IPS DF 19.7 (cell line): ENCODE measurements at regions not wholly inside any gene's neighbourhood (a gene's known extent, or its start where the extent isn't known, plus 50 kb on each side); places are given as distances from the start of the nearest gene placed in this dataset.
"Not testable (repeated sequence)": the region's sequence is repeated elsewhere in the genome, so short reads cannot be mapped to it uniquely, and the experiment has no call there.

Experiments
- DNase-seq: peaks from one replicate; pipeline ENCODE4 v3.0.0-alpha.2; 2013; ENCODE audit warnings: low read depth, low spot score

DNA sequence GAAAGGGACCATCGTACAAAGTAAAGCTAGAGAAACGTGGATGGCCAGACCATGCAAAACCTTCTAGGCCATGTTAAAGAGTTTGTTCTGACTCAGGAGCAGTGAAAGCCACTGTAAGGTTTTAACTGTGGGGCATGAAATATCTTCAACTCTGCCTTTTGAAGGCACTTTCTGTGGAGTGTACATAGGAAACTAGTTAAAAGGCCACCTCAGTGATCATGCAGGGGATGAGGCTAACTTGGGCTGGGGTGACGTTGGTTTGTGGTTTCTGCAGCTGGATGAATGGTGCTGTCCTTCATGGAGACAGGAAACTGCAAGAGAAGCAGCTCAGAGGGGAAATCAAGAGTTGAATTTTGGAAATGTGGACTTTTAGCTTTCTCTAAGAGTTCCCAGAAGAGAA lies 190.7 kb downstream of the CDCA7 start:
- no peak for DNase-seq

- no peak for DNase-seq
Measured at GRCh38 chr2:173547499-173547898, 192.8 kb downstream of the CDCA7 start.

- no peak for DNase-seq
Measured at GRCh38 chr2:173550143-173550542, 195.5 kb downstream of the CDCA7 start.

GRCh38 chr2:173552531-173552930 lies 197.9 kb downstream of the CDCA7 start:
- DNase-seq = no peak

- DNase-seq = no peak
Measured at GRCh38 chr2:173553593-173553992, 198.9 kb downstream of the CDCA7 start.

DNA sequence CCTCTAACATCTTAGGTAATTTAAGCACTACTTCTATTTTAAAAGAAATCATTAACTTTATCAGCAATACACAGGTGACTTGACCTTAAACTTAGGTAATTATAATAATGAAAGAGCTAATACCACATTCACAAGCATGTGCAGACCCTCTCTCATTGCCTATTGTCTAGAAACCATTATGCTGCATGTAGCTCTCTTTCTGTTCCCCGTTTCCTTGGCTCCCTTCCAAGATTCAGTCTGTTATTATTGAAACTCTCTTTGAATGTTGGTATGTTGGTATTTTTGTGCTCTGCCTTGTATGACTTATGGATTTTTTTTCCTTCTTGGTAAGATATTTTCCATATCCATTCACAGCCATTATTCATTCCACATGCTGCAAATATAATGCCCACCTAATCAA lies 201.2 kb downstream of the CDCA7 start:
- no peak for DNase-seq

GRCh38 chr2:173556816-173557215 lies 202.1 kb downstream of the CDCA7 start:
- no peak for DNase-seq

DNA sequence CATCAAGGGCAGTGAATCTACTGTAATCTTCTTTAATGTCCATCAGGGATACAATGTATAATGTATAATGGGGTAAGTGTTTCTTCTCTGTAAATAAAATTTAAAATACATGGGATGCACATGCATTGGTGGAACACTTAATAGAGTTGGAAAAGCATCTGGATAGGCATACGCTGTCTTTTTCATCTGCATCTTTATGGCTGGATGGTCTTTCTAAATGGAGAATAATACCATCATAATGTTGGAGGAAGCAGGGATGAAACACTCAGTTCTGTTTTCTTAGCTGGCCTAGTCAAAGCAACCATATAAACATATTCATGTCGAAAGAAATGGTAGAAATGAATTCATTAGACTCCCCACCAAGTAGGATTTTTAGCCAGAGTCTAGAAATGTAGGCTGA lies 202.8 kb downstream of the CDCA7 start:
- no peak for DNase-seq

DNA sequence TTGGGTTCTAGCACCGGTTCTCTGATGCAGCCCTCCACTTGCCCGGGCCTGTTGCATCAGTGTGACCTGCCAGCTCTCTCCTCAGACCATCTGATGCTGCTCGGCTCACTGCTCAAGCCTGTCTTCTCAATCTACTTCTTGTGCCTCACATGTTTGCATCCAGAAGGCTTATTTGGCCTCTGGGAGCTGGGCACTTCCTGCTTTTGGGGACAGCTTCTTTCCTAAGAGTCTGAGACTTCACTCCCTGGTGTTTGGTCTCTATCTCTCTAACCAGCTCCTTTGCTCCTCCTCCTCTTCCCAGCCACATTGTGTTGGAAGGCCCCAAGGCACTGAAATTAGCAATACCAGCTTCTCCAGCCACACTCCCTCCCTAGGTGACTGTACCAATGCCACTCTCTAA lies 212.8 kb downstream of the CDCA7 start:
- no peak for DNase-seq

- DNase-seq = no peak
Measured at GRCh38 chr2:173568054-173568453, 213.4 kb downstream of the CDCA7 start.

DNA sequence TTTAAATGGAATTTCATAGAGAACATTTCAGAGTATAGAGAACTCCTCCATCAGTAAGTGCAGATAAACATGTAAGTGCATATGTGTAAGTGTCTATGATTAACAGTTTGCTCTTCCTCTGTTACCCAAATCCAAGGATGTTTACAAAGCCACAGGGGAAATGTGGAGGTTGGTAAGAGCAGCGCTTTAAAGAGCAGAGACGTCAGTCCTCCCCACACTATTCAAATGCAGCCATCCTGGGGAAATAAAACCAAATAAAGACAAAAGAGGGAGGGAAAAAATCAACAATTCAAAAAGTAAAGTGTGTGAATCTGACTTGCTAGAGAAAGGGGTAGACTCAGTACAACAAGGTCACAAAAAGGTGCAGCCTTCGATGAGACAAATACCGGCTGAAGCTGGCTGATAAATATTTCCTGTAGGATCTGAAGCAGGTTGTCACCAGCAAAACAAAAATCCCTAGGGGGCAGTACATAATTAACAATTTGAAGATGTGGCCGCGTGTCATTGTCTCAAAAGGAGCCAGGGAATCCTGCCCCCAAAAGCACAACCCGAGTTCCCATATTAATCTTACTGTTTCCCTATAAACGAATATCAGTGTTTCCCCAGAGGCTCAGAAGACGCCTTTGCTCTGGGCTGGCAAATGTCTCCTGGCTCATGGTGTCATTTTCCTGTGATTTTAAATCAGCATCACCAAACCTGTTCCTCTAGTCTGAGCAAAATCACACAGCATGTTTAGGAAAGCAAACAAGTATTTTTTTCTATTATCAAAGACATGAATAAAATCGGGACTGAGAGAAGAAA lies 216.5 kb downstream of the CDCA7 start:
- no peak for DNase-seq

DNA sequence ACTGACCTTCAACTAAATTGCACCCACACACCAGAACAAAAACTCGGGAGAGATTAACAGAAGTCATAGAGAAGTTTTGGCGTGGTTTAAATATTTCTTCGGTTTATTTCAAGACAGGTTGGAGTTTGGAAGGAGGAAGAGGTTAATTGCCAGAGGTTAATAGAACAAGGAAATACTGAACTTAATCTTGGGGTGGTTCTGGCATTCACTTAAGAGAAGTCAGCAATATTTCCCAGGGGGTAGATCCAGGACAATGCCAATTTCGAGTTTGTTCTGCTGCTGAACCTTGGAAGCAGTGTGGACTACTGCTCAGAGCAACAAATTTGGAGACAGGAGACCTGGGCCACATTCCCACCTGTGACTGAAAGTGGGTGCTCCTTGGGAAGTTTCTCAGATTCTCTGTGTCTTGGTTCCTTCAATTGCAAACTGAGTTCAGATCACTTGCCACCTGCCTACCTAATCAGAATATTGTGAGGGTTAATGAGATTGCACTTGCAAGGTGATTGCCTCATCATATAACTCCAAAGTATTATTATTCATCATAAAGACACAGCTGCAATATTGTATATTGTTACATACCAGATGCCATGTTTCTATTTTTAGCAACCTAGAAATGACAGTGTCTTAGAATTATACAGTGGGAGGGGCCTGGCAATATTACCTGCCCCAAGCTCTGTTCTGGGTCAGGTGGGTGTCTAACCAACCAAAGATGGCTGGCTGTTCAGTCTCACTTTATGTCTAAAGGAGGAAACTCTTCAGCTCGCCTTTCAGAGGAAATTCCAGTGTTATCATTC lies 217.4 kb downstream of the CDCA7 start:
- no peak for DNase-seq

GRCh38 chr2:173572848-173573247 lies 218.2 kb downstream of the CDCA7 start:
- no peak for DNase-seq

DNA sequence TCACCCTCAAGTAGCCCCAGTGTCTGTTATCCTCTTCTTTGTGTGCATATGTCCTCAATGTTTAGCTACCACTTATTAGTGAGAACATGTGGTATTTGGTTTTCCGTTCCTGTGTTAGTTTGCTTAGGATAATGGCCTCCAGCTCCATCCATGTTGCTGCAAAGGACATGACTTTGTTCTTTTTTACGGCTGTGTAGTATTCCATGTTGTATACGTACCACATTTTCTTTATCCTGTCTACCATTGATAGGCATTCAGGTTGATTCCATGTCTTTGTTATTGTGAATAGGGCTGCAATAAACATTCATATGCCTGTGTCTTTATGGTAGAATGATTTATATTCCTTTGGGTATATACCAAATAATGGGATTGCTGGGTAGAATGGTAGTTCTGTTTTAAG lies 219.1 kb downstream of the CDCA7 start:
- DNase-seq = not testable (repeated sequence)

DNA sequence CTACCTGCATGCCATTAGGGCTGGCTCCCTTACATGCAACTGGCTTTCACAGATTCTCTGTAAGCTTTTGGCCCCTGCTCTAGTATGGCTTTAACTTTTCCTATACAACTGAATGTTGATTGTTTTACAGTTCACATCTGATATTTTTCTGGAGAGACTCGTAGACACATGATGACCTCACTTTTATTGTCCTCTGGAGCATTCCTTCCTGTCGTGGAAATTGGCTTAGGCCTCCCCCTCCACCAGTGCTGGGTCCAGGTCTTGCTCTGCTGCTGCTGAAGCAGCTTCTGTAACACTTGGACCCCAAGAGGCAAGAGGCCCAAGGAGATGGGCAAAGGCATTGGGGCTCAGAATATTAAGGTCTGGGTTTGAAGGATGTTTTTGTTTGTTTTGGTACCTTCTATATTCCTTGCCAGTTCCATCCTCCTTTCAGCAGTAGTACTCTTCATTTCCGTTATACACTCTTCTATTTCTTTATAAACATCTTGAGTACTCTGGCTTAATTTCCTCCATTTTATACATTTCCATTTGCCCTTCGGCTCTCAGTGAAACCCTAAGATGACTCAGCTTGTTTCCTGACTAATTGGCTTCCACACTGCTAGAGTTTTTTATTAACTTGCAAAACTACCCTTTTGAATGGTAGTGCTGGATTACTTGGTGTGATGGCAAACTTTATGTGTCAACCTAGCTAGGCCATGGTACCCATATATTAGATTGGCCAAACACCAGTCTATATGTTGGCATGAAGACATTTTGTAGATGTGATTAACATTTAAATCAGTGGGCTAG lies 219.8 kb downstream of the CDCA7 start:
- DNase-seq = no peak

- DNase-seq = no peak
Measured at GRCh38 chr2:173578404-173579107, 223.9 kb downstream of the CDCA7 start.

- DNase-seq = no peak
Measured at GRCh38 chr2:173580351-173580750, 225.7 kb downstream of the CDCA7 start.

- no peak for DNase-seq
Measured at GRCh38 chr2:173580956-173581355, 226.3 kb downstream of the CDCA7 start.

- DNase-seq = no peak
Measured at GRCh38 chr2:173583196-173583595, 228.5 kb downstream of the CDCA7 start.

DNA sequence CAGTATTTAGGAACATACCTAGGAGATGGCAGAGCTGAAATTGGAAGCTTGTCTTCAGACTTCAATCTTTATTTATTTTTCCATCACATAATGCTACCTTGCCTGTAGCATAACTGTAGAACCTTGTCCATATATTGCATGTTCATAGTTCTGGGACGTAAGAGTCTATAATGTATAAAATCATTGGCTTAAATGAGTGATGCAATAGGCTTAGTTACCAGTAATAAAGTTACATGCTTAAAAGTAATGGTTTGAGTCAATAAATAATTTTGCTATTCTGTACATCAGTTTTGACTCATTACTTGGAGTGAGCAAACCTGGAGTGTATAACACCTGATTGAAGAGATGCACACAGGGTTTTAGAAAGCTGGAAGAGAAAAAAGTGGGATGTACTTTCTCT lies 229.3 kb downstream of the CDCA7 start:
- no peak for DNase-seq

DNA sequence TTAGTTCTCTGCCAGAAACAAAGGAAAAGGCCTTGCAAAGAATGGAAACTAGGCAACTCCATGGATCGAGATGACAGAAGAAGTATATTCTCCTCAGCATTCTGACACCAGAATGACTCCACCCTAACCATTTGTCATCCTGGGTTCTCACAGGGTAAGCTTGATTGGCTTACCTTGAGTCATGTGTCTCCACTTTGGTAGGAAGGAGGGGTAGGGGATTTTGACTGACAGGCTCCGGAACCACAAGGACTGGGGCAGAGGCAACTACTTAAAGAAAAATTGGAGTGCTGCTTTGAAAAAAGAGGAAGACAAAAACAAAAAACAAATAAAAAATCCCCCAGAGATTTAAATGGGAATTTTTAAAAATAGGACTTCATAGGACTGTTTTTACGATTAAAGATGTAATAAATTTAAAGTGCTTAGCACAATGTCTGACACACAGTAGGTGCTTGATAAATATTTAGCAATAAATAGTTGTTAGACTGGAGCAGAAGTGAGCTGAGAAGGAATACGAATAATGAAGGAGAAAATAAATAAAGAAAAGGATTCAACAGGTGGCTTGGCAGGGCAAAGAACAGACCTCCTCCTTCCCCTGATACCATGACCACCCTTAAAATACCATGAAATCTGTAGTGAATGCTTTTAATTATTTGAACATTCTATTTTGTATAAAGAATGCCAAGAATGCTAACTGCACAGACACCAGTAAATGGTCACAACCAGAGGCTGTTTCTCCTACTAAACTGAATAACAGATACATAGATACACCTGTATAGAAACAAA lies 230.2 kb downstream of the CDCA7 start:
- DNase-seq = no peak
